Renal cortex interstitium (tissue), 11 donors: ENCODE measurements at regions not wholly inside any gene's neighbourhood (a gene's known extent, or its start where the extent isn't known, plus 50 kb on each side); places are given as distances from the start of the nearest gene placed in this dataset.
"Not testable (repeated sequence)": the region's sequence is repeated elsewhere in the genome, so short reads cannot be mapped to it uniquely, and the experiment has no call there.

ENCODE experiments used
- DNase-seq, 11 donors: peaks; one replicate each; pipeline ENCODE4 v3.0.0-alpha.2; 2013; ENCODE audit warnings: low read depth in 9 of 11, low spot score in 4 of 11; ENCODE audit errors: extremely low read depth in 1 of 11

GRCh38 chr14:26655128-26655527 lies 57.3 kb upstream of the NOVA1 start:
- DNase-seq = no peak

DNA sequence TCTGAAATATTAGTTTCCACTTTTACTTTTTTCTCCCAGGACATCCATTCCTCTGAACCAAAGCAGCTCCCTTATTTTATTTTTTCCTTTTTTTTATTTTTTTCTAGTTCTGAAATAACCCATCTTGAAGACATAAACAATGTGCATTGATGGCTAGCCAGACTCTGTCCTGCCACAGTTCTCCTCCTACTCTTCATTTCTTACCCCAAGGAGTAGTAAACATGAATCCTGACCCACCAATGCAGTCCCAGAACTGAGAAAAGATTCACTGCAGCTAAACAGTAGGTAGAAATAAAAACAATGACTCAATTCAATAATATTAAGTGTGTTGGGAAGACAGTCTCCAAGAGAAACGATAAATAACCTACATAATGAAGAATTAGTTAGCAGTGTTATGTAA lies 65.7 kb upstream of the NOVA1 start:
- DNase-seq = peak in 1 of 11 donors; percentile 1

GRCh38 chr14:26678732-26679420 lies 81.0 kb upstream of the NOVA1 start:
- DNase-seq = not testable (repeated sequence)

- no peak for DNase-seq
Measured at GRCh38 chr14:26685401-26685800, 87.6 kb upstream of the NOVA1 start.

DNA sequence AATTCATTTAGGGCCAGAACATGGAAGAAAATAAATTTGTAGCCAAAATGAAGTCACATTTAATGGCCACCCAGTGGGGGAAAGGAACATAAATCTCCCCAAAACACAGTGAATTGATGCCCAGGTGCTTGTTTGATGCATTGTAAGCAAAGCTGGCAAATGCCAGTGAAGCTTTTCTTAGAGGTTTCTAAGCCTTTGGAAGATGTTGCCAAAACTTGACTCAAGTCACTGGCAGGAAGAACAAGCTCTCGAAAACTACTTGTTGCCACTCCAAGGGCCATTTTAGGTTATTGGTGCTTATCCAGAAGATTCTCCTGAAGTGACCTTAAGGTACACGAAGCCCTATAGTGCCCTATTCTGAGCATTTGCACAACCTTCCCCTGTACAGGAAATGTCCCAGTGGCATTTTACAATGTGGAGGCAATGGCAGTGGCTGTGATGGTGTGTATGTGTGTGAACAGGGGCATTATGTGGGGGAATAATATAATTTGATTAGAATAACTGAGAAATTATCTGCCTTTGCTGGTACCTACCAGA lies 89.5 kb upstream of the NOVA1 start:
- DNase-seq = no peak

DNA sequence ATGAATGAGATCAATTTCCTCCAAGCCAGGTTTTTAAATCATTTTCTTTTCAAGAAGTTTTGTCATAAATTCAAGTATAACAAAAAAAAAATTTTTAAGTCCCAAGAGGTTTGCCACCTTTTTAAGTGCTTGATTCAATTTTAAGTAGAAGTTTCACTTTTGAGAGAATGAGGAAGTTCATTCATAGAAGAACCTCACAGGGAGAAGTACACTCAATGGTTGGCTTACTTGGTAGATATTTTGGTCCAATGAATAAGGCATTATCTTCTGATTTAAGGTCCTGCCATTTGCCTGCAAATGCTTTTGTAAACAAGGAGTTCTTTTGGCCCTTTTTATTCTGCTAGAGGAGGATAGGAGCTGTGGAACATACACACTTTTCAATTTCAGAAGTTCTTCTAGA lies 96.7 kb upstream of the NOVA1 start:
- DNase-seq = no peak

DNA sequence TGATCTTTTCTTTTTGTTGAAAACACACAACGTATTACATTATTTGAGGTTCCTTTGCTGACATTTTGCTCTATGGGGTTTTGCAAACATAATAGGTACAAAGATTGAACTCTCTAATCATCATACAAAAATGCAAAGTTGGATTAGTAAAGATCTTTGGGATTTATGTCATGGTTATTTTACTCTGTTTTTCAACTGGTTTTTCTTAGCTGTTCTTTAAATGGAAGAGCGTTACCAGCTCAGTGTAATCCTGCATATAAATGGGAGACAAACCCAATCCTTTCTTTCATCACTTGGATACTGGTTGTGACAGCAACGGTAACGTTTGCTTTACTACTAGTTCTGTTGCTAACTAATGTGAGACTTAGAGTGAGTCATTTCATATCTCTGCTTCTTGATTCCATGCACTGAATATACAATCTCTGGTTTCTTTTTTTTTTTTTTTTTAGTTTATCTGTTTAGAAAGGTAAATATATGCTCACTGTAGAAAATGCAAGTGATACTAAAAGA lies 104.9 kb upstream of the NOVA1 start:
- no peak for DNase-seq

GRCh38 chr14:26703686-26704366 lies 106.0 kb upstream of the NOVA1 start:
- DNase-seq = no peak

GRCh38 chr14:26707234-26707633 lies 109.4 kb upstream of the NOVA1 start:
- no peak for DNase-seq

DNA sequence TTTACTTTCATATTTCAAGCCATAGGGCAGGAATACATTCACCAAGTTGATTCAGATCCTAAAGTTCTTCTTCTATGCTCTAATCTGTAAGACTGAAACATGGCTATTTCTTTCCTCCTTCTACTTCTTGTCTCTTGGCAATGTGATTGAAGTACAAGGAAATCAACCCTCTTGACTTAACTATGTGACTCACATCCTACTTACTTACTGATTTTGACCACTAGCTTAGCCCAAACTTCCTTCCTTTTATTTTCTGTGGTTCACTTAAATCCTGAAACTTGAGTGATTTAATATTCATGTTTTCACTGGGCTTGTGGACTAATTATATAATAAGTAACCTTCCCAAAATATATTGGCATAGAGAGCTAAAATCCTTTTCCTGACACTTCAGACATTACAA lies 111.2 kb upstream of the NOVA1 start:
- DNase-seq = no peak

- DNase-seq = no peak
Measured at GRCh38 chr14:26719514-26719913, 121.7 kb upstream of the NOVA1 start.

DNA sequence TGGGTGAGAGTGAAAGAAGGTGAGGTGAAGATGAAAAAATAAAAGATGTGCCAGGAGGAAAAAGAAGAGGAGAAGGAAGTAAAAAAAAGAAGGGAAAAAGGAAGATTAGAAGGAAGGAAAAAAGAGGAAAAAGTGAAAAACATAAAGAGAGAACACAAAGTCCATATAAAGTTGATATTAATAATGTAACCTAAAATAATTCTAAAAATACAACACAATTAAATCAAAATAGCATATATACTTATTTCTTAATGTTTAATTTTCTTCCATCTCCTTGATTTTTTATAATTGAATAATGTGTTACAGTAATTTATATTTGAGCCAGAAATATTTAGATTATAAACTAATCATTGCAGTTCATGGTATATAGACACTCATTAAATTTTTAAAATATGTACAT lies 124.4 kb upstream of the NOVA1 start:
- no peak for DNase-seq

DNA sequence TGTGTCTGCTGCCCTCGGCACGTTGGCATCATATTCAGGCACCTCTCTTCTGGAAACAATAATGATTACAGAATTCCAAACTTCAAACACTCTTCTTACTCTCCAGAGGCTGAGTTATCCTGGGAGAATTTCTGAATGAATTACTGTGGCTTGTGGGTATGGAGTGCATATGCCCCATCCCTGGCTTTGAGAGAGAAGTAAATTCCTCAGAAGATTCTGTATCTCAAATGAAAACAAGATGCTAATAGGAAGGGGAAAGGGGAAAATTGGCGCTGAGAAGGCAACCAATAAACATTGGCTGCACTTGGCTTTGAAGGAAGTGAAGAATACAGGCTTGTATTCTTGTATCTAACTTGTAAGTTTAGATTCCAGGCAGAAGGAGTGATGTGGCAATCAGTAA lies 132.0 kb upstream of the NOVA1 start:
- no peak for DNase-seq

DNA sequence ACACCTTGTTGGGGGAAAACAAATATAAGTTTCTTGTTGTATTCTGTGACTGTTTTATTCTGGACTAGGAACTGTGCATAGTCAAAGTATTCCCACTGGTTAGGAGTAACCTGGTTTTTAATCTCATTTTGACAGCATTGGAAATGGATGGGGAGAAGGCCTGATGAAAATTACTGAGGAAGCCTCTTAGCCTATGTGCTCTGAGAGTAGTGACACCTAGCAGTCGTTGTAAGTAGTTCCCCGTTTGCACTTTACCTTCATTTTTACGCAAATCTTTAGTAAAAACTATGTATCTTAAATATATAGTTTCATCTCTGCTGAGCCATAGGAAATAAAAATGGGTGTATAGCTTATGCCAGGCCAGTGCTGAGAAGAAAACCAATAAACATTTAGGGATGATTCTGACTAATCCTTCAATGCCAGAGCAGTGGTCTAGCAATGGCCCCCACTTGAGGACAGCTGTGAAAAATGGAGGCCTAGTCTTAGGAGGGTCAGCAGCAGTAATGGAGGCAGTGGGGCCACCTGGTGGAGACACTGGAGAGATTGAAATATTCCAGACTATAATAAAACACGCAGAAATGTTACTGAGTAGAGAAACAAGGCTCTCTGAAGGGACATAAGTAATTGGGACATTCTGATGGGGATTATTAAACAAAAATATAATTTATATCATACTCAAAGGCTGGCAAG lies 133.2 kb upstream of the NOVA1 start:
- no peak for DNase-seq

GRCh38 chr14:26735811-26736210 lies 138.0 kb upstream of the NOVA1 start:
- no peak for DNase-seq

DNA sequence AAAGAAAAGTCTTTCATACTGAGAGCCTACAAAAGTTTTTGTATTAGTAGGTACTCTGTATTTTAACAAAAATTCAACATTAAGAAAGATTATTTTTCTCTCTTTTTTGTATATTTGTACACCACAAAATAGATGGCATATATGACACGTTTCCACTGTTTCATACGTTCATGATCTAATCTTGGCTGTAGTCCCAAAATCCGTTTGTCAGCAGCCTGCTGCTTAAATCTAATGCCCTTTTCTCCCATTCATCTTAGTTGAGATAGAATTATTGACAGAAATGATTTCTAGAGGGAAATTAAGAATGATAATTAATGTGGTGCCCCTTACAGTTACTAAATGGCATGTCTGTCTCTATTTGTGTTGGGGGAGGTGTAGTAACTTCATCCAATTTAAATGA lies 140.7 kb upstream of the NOVA1 start:
- no peak for DNase-seq

DNA sequence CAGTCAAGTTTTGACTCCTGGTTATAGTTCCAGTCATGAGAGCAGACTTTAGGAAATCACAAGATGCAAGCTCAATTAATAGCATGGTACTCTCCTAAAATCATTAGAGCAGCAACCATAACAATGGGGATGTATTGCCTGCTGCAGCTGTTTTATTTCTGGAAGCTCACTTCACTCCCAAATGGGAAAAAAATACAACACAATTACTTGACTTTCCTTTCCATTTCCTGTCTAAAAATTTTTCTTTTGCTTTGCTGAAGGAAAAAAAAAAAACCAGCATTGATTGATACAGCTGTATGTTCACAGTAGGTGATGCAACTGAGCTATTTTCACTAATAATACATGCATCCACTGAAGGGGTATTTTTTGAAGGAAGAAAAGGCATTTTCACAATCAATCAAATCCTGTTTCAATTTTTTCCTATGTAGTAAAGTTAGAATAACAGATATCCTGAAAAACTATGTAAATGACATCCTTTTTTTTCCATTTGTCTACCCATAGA lies 143.9 kb upstream of the NOVA1 start:
- no peak for DNase-seq

DNA sequence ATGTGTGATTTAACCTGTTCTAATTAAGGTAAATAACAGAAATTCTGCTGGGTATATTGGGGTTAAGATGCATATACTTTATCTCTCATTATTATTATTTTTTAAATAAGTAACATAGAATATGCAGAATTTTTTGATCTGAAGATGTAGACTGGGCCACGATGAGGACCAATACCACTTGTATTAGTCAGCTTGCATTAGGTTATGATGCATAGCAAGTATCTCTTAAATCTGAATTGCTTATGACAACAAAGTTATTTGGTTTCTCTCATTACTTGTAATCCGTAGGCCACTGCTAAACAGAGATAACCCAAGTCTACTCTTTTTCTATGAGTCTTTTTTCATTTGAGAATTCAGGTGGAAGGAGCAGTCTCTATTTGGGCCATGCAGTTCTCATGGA lies 145.5 kb upstream of the NOVA1 start:
- DNase-seq = no peak

DNA sequence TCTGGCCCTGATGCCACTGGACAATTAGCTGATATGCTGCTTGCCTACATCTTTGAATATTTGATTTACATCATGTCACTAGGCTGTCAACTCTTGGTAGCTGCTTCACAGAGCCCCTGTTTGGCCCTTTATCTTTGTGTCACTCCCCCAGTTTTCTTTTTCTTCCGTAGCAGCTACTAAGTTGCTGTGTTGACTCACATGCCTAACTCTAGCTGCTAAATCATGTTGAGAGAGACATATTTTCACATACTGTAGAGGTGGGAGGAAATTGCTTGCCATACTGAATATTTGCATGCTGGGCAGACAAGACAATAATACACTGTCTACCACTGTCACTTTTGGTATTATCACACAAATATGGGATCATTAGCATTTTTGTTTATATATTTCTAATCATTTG lies 147.1 kb upstream of the NOVA1 start:
- no peak for DNase-seq

- no peak for DNase-seq
Measured at GRCh38 chr14:26761532-26761931, 163.7 kb upstream of the NOVA1 start.
